Smooth muscle cell (in vitro differentiated cells): ENCODE measurements at regions not wholly inside any gene's neighbourhood (a gene's known extent, or its start where the extent isn't known, plus 50 kb on each side); places are given as distances from the start of the nearest gene placed in this dataset.

Source experiments
- DNase-seq: peaks from one replicate; lab custom pipeline; 2025; ENCODE audit not compliant: unreplicated experiment; lab: John Stamatoyannopoulos, UW
- H2AFZ ChIP-seq: fragments of 200-600 bp; sonication (generic); 2 replicates; pipeline ENCODE4 v1.6.0; 2016; ENCODE audit warnings: antibody characterized with exemption, low read depth, mild to moderate bottlenecking
- H3F3A ChIP-seq: fragments of 200-600 bp; sonication (generic); 2 replicates; pipeline ENCODE4 v1.6.0; 2017; ENCODE audit warnings: antibody characterized with exemption, low read depth
- H3K27ac ChIP-seq: fragments of 200-600 bp; sonication (generic); 2 replicates; pipeline ENCODE4 v1.5.1; 2016; ENCODE audit warnings: low read depth, mild to moderate bottlenecking
- H3K27me3 ChIP-seq: fragments of 200-600 bp; sonication (generic); 2 replicates; pipeline ENCODE4 v1.6.1; 2016; ENCODE audit warnings: low read depth, mild to moderate bottlenecking
- H3K36me3 ChIP-seq: fragments of 200-600 bp; sonication (generic); 2 replicates; pipeline ENCODE4 v1.5.1; 2016; ENCODE audit warnings: low read depth
- H3K4me1 ChIP-seq: fragments of 200-600 bp; sonication (generic); 2 replicates; pipeline ENCODE4 v1.5.1; 2016; ENCODE audit warnings: low read depth
- H3K4me2 ChIP-seq: fragments of 200-600 bp; sonication (generic); 2 replicates; pipeline ENCODE4 v1.6.0; 2016; ENCODE audit warnings: mild to moderate bottlenecking
- H3K4me3 ChIP-seq: fragments of 200-600 bp; sonication (generic); 2 replicates; pipeline ENCODE4 v1.5.1; 2016; ENCODE audit warnings: mild to moderate bottlenecking
- H3K79me2 ChIP-seq: fragments of 200-600 bp; sonication (generic); 2 replicates; pipeline ENCODE4 v1.6.0; 2016; ENCODE audit warnings: low read depth, mild to moderate bottlenecking
- H3K9ac ChIP-seq: fragments of 200-600 bp; sonication (generic); 2 replicates; pipeline ENCODE4 v1.6.0; 2016; ENCODE audit warnings: low read depth
- H3K9me3 ChIP-seq: fragments of 200-600 bp; sonication (generic); replicated peaks from 2 replicates; pipeline ENCODE4 v1.5.1; 2016; ENCODE audit warnings: low read depth
- H4K20me1 ChIP-seq: fragments of 200-600 bp; sonication (generic); 2 replicates; pipeline ENCODE4 v1.6.0; 2016; ENCODE audit warnings: low read depth
- WGBS: methylation state at CpG from one replicate; pipeline ENCODE4 v1.1.7; 2016; ENCODE audit warnings: low lambda C conversion rate; 5-methylcytosine and 5-hydroxymethylcytosine counted together
- TF ChIP-seq, protein P1 (sequence below): fragments of 200-600 bp; sonication (generic); IDR thresholded peaks from 2 replicates; pipeline ENCODE4 v1.5.1; 2017; ENCODE audit warnings: borderline replicate concordance, mild to moderate bottlenecking, antibody characterized with exemption; ENCODE audit not compliant: insufficient read depth, poor library complexity, severe bottlenecking

DNA sequence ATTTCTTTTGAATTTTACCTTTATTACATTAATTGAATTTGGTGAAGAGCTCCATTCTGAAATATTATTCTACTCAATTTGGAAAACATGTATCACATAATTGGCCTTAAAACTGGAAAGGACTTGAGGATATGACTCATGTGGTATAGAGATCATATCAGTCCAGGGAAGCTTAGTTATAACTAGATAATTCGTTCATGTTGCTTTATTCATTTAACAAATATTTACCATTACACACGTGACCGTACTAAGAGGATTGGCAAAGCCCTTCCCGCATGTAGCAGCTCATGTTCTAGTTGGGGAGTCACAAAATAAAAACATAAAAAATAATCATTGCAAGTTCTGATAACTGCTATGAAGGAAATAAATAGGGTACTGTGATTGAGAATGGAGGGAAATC is 1816.5 kb downstream of the MAT2B start:
- H2AFZ ChIP-seq, result no peak overlapping the region
- H3K4me3 ChIP-seq, result no peak overlapping the region
- peak overlapping the region; percentile 51 for H3K4me2 ChIP-seq
- peak overlapping the region; percentile 20 for H3K27ac ChIP-seq
- TF ChIP-seq, protein P1, sequence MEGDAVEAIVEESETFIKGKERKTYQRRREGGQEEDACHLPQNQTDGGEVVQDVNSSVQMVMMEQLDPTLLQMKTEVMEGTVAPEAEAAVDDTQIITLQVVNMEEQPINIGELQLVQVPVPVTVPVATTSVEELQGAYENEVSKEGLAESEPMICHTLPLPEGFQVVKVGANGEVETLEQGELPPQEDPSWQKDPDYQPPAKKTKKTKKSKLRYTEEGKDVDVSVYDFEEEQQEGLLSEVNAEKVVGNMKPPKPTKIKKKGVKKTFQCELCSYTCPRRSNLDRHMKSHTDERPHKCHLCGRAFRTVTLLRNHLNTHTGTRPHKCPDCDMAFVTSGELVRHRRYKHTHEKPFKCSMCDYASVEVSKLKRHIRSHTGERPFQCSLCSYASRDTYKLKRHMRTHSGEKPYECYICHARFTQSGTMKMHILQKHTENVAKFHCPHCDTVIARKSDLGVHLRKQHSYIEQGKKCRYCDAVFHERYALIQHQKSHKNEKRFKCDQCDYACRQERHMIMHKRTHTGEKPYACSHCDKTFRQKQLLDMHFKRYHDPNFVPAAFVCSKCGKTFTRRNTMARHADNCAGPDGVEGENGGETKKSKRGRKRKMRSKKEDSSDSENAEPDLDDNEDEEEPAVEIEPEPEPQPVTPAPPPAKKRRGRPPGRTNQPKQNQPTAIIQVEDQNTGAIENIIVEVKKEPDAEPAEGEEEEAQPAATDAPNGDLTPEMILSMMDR, result no peak
- H3K36me3 ChIP-seq, result no peaks in the 10 kb centered on the region
- no peak overlapping the region for H3K9ac ChIP-seq
- DNase-seq, result no peak
- no peaks in the 10 kb centered on the region for H4K20me1 ChIP-seq
- H3K9me3 ChIP-seq, result no peaks in the 10 kb centered on the region
- no peaks in the 10 kb centered on the region for H3K27me3 ChIP-seq
- H3K4me1 ChIP-seq, result no peaks in the 10 kb centered on the region
- H3K79me2 ChIP-seq, result no peaks in the 10 kb centered on the region
- no peaks in the 10 kb centered on the region for H3F3A ChIP-seq
- WGBS, result 26% methylated on average over 4 of the region's 4 CpGs

DNA sequence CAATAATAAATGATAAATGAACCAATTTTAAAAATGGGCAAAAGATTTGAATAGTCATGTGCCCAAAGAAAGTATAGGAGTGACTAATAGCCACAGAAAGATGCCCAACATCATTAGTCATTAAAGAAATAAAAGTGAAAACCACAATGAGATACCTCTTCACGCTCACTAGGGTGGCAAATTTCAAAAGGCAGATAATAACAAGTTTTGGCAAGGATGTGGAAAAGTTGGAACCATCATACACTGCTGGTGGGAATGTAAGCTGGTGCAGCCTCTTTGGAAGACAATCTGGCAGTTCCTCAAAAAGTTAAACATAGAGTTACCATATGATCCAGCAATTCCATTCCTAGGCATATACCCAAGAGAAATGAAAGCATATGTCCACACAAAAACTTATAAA is 1819.8 kb downstream of the MAT2B start:
- no peak overlapping the region for H2AFZ ChIP-seq
- H3K27ac ChIP-seq, result no peak overlapping the region
- H3K4me3 ChIP-seq, result no peak overlapping the region
- no peaks in the 10 kb centered on the region for H4K20me1 ChIP-seq
- H3K4me1 ChIP-seq, result peaks cover 7% of the 10 kb centered on the region
- no peaks in the 10 kb centered on the region for H3K27me3 ChIP-seq
- H3K4me2 ChIP-seq, result no peak overlapping the region
- no peaks in the 10 kb centered on the region for H3F3A ChIP-seq
- 41% methylated on average over 1 of the region's 1 CpG for WGBS
- H3K79me2 ChIP-seq, result no peaks in the 10 kb centered on the region
- H3K9me3 ChIP-seq, result no peaks in the 10 kb centered on the region
- DNase-seq, result no peak
- TF ChIP-seq, protein P1, result no peak
- H3K36me3 ChIP-seq, result no peaks in the 10 kb centered on the region
- H3K9ac ChIP-seq, result no peak overlapping the region

DNA sequence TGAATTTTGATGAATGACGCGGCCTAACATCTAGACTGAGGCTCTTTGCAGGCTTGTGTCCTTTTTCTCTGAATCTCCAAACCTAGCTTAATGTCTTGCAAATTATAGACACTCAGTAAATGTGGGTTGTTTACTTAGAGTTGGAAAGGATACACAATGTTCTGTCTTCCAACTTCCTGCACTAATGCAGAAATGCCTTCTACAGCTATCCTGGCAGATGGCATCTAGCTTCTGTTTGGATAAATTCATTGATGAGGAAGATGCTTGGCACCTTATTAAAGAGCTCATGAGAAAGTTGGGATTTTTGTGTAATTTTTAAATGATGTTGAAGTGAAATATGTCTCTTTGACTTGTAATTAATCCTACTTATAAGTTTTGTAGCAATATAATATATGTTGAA is 1822.2 kb downstream of the MAT2B start:
- H4K20me1 ChIP-seq, result no peaks in the 10 kb centered on the region
- no peak overlapping the region for H3K4me2 ChIP-seq
- no peaks in the 10 kb centered on the region for H3K79me2 ChIP-seq
- H3K4me1 ChIP-seq, result peaks cover 7% of the 10 kb centered on the region
- no peak overlapping the region for H3K9ac ChIP-seq
- H3K27me3 ChIP-seq, result no peaks in the 10 kb centered on the region
- WGBS, result 94% methylated on average over 2 of the region's 2 CpGs
- TF ChIP-seq, protein P1, result no peak
- H3K9me3 ChIP-seq, result no peaks in the 10 kb centered on the region
- no peaks in the 10 kb centered on the region for H3F3A ChIP-seq
- no peak for DNase-seq
- no peak overlapping the region for H3K4me3 ChIP-seq
- H3K27ac ChIP-seq, result no peak overlapping the region
- H2AFZ ChIP-seq, result peak overlapping the region; percentile 19
- no peaks in the 10 kb centered on the region for H3K36me3 ChIP-seq

DNA sequence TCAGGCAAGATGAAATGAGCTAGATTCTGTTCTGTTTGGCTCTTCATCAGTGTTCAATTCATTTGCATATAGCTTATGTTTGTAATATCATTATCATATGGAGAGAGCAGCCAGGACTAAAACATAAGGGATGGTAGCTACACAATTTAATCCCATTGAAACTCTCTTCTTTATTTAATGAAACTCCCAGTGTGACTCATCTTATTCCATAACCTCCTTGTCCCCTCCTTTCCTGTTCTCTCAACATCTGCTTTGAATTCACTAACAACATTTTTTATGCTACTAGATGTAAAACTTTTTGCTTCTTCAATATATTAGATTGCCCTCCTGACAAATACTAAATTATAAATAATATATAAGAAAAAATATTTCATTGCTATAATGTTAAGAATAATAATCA is 1823.4 kb downstream of the MAT2B start:
- no peaks in the 10 kb centered on the region for H3K79me2 ChIP-seq
- no peaks in the 10 kb centered on the region for H4K20me1 ChIP-seq
- no peak for DNase-seq
- H3K9me3 ChIP-seq, result no peaks in the 10 kb centered on the region
- H3K9ac ChIP-seq, result no peak overlapping the region
- no peak overlapping the region for H3K4me2 ChIP-seq
- TF ChIP-seq, protein P1, result no peak
- H2AFZ ChIP-seq, result no peak overlapping the region
- H3F3A ChIP-seq, result no peaks in the 10 kb centered on the region
- H3K36me3 ChIP-seq, result no peaks in the 10 kb centered on the region
- no peaks in the 10 kb centered on the region for H3K27me3 ChIP-seq
- no peak overlapping the region for H3K4me3 ChIP-seq
- peaks cover 13% of the 10 kb centered on the region for H3K4me1 ChIP-seq
- H3K27ac ChIP-seq, result no peak overlapping the region
